H9 (cell line): ENCODE measurements at regions not wholly inside any gene's neighbourhood (a gene's known extent, or its start where the extent isn't known, plus 50 kb on each side); places are given as distances from the start of the nearest gene placed in this dataset.

Source experiments
- DNase-seq: peaks from one replicate; pipeline ENCODE4 v3.0.0-alpha.2; 2017
- H2AFZ ChIP-seq: one replicate; pipeline ENCODE4 v1.6.1; 2013; ENCODE audit warnings: mild to moderate bottlenecking, low read length, control low read depth, moderate library complexity
- H2AK5ac ChIP-seq: 2 replicates; pipeline ENCODE4 v1.6.1; 2013; ENCODE audit warnings: low read length, control low read depth, mixed read lengths; ENCODE audit not compliant: insufficient read length
- H2BK120ac ChIP-seq: one replicate; pipeline ENCODE4 v1.6.1; 2013; ENCODE audit warnings: low read depth, mild to moderate bottlenecking, low read length, control low read depth, inconsistent platforms; ENCODE audit not compliant: poor library complexity, severe bottlenecking
- H2BK12ac ChIP-seq: 2 replicates; pipeline ENCODE4 v1.6.1; 2013; ENCODE audit warnings: low read length, control low read depth, mixed read lengths, low read depth; ENCODE audit not compliant: insufficient read length
- H2BK15ac ChIP-seq: 2 replicates; pipeline ENCODE4 v1.6.1; 2013; ENCODE audit warnings: low read depth, low read length, control low read depth
- H2BK20ac ChIP-seq: one replicate; pipeline ENCODE4 v1.6.1; 2013; ENCODE audit warnings: low read depth, mild to moderate bottlenecking, low read length, control low read depth, inconsistent platforms; ENCODE audit not compliant: poor library complexity, severe bottlenecking
- H2BK5ac ChIP-seq: 2 replicates; pipeline ENCODE4 v1.6.1; 2013; ENCODE audit warnings: low read length, control low read depth, mixed read lengths; ENCODE audit not compliant: insufficient read length
- H3K14ac ChIP-seq: 2 replicates; pipeline ENCODE4 v1.6.1; 2013; ENCODE audit warnings: low read length, control low read depth; ENCODE audit not compliant: insufficient read depth
- H3K18ac ChIP-seq: 2 replicates; pipeline ENCODE4 v1.6.1; 2013; ENCODE audit warnings: low read depth, mild to moderate bottlenecking, mixed read lengths, low read length, control low read depth; ENCODE audit not compliant: insufficient read length
- H3K23ac ChIP-seq: 2 replicates; pipeline ENCODE4 v1.6.1; 2013; ENCODE audit warnings: low read length, control low read depth, mixed read lengths, low read depth; ENCODE audit not compliant: insufficient read length
- H3K23me2 ChIP-seq: 2 replicates; pipeline ENCODE4 v1.6.1; 2013; ENCODE audit warnings: low read depth, mild to moderate bottlenecking, mixed read lengths, low read length, control low read depth; ENCODE audit not compliant: insufficient read length, poor library complexity, severe bottlenecking
- H3K27ac ChIP-seq: 2 replicates; pipeline ENCODE4 v1.5.1; 2013; ENCODE audit warnings: low read length, control low read depth, mixed read lengths, low read depth; ENCODE audit not compliant: insufficient read length
- H3K27me3 ChIP-seq: 2 replicates; pipeline ENCODE4 v1.6.1; 2013; ENCODE audit warnings: low read length, control low read depth, inconsistent platforms; ENCODE audit not compliant: insufficient read depth
- H3K4ac ChIP-seq: 2 replicates; pipeline ENCODE4 v1.6.1; 2013; ENCODE audit warnings: low read depth, mild to moderate bottlenecking, control low read depth, inconsistent platforms, low read length, moderate library complexity
- H3K4me1 ChIP-seq: 2 replicates; pipeline ENCODE4 v1.6.1; 2013; ENCODE audit warnings: low read length, control low read depth, inconsistent platforms; ENCODE audit not compliant: insufficient read depth
- H3K4me2 ChIP-seq: 2 replicates; pipeline ENCODE4 v1.6.1; 2013; ENCODE audit warnings: low read length, control low read depth, mixed read lengths; ENCODE audit not compliant: insufficient read length, insufficient read depth
- H3K56ac ChIP-seq: 2 replicates; pipeline ENCODE4 v1.6.1; 2013; ENCODE audit warnings: low read depth, mild to moderate bottlenecking, mixed read lengths, low read length, control low read depth; ENCODE audit not compliant: insufficient read length
- H3K79me1 ChIP-seq: 2 replicates; pipeline ENCODE4 v1.6.1; 2013; ENCODE audit warnings: low read depth, mild to moderate bottlenecking, moderate library complexity, low read length, control low read depth, inconsistent platforms; ENCODE audit not compliant: insufficient read depth, poor library complexity, severe bottlenecking
- H3K79me2 ChIP-seq: 2 replicates; pipeline ENCODE4 v1.6.1; 2013; ENCODE audit warnings: low read length, control low read depth, inconsistent platforms; ENCODE audit not compliant: insufficient read depth
- H3K9ac ChIP-seq: 2 replicates; pipeline ENCODE4 v1.6.1; 2013; ENCODE audit warnings: low read length, control low read depth, mixed read lengths; ENCODE audit not compliant: insufficient read length; ENCODE audit errors: extremely low read depth
- H3K9me3 ChIP-seq: one replicate; pipeline ENCODE4 v1.6.1; 2013; ENCODE audit warnings: low read depth, low read length, inconsistent platforms; ENCODE audit not compliant: control insufficient read depth
- H3T11ph ChIP-seq: one replicate; pipeline ENCODE4 v1.6.1; 2013; ENCODE audit warnings: mild to moderate bottlenecking, low read length, control low read depth, inconsistent platforms
- H4K20me1 ChIP-seq: one replicate; pipeline ENCODE4 v1.6.1; 2013; ENCODE audit not compliant: control insufficient read depth, insufficient read length, insufficient read depth
- H4K5ac ChIP-seq: 2 replicates; pipeline ENCODE4 v1.6.1; 2013; ENCODE audit warnings: low read depth, mild to moderate bottlenecking, mixed read lengths, low read length, control low read depth; ENCODE audit not compliant: insufficient read length
- H4K8ac ChIP-seq: replicated peaks from 2 replicates; pipeline ENCODE4 v1.6.1; 2013; ENCODE audit warnings: low read length, control low read depth, mixed read lengths, low read depth; ENCODE audit not compliant: insufficient read length
- H4K91ac ChIP-seq: 2 replicates; pipeline ENCODE4 v1.6.1; 2013; ENCODE audit warnings: low read depth, mild to moderate bottlenecking, moderate library complexity, mixed read lengths, low read length, control low read depth; ENCODE audit not compliant: insufficient read length
- H3K27ac Mint-ChIP-seq, 3 experiments: 2 replicates in 2 of 3; 3 replicates in 1 of 3; pipeline ENCODE4 v1.8.0; 2020 to 2021; ENCODE audit warnings: mixed read lengths in 3 of 3, mild to moderate bottlenecking in 1 of 3, moderate library complexity in 1 of 3
- H3K27me3 Mint-ChIP-seq: 2 replicates; pipeline ENCODE4 v1.8.0; 2021; ENCODE audit warnings: low read depth, mild to moderate bottlenecking, moderate library complexity, mixed read lengths
- H3K36me3 Mint-ChIP-seq, 3 experiments: 2 replicates in 2 of 3; 3 replicates in 1 of 3; pipeline ENCODE4 v1.8.0; 2020 to 2021; ENCODE audit warnings: low read depth in 3 of 3, mixed read lengths in 3 of 3; ENCODE audit not compliant: insufficient read depth in 1 of 3
- H3K4me1 Mint-ChIP-seq, 2 experiments: 2 replicates each; pipeline ENCODE4 v1.8.0; 2020; ENCODE audit warnings: mixed read lengths in 2 of 2
- H3K4me3 Mint-ChIP-seq, 2 experiments: 2 replicates in 1 of 2; 3 replicates in 1 of 2; pipeline ENCODE4 v1.8.0; 2020 to 2021; ENCODE audit warnings: mild to moderate bottlenecking in 2 of 2, mixed read lengths in 2 of 2, moderate library complexity in 1 of 2
- H3K9me3 Mint-ChIP-seq, 2 experiments: 2 replicates in 1 of 2; 3 replicates in 1 of 2; pipeline ENCODE4 v1.8.0; 2020; ENCODE audit warnings: mild to moderate bottlenecking in 2 of 2, mixed read lengths in 2 of 2, moderate library complexity in 1 of 2
- CTCF ChIP-seq: fragments of 200-600 bp; sonication (generic); conservative IDR thresholded peaks from 3 replicates; pipeline ENCODE4 v1.8.0; 2021; ENCODE audit warnings: antibody characterized with exemption, mild to moderate bottlenecking
- WGBS: extraction: QIAGEN DNeasy Blood & Tissue Kit; methylation state at CpG from one replicate; pipeline ENCODE4 v1.1.7; 2013; ENCODE audit warnings: missing lambda C conversion rate, low lambda C conversion rate, mixed read lengths; ENCODE audit not compliant: insufficient read length; ENCODE audit errors: extremely low coverage; 5-methylcytosine and 5-hydroxymethylcytosine counted together

DNA sequence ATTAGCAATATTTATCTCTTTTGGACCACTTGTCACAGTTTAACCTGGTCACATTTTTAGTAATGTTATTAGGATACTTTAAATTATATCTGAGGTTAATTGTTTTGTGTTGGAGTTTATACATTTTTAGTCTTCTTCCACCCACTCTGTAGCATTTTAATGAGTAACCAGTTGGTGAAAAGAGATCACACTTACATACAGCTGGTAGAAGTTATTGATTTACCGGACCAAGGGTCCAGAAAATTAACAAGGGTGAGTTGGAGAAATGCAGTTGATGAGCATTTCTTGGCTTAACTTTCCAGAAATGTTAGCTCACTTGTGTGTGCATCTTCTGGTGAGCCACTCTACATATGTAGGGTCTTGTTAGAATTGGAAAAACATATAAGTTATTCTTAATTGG, 219.6 kb downstream of the GRXCR1 start:
- no CpG with 5 or more reads among the region's 1 CpG for WGBS
- Histone ChIP-seq H3K14ac (no peak overlapping the region), H3T11ph (no peak overlapping the region), H2BK20ac (no peak overlapping the region), H3K23me2 (no peaks in the 10 kb centered on the region), H2BK12ac (no peak overlapping the region), H3K79me2 (no peaks in the 10 kb centered on the region), H2AFZ (no peak overlapping the region), H3K9me3 (no peaks in the 10 kb centered on the region), H2BK15ac (no peak overlapping the region), H2AK5ac (no peak overlapping the region), H3K4ac (no peak overlapping the region), H4K20me1 (no peaks in the 10 kb centered on the region), H2BK5ac (no peak overlapping the region), H3K18ac (no peak overlapping the region), H3K9ac (no peak overlapping the region), H3K27ac (no peak overlapping the region), H4K5ac (no peak overlapping the region), H3K79me1 (no peaks in the 10 kb centered on the region), H3K23ac (no peak overlapping the region), H3K4me1 (no peaks in the 10 kb centered on the region; the same call in 1 of the 2 replicates), H2BK120ac (no peak overlapping the region), H3K4me2 (no peak overlapping the region), H3K56ac (no peak overlapping the region), H4K91ac (no peak overlapping the region), H4K8ac (no peak overlapping the region), H3K27me3 (no peaks in the 10 kb centered on the region)
- no peaks in the 10 kb centered on the region for H3K27me3 Mint-ChIP-seq
- no peak overlapping the region for H3K27ac Mint-ChIP-seq
- no peak overlapping the region for H3K4me3 Mint-ChIP-seq
- TF ChIP-seq CTCF, result no peak
- peaks cover 0 to 1% (median 1%) of the 10 kb centered on the region in 3 experiments; a peak in 2 of 7 replicates for H3K36me3 Mint-ChIP-seq
- DNase-seq, result no peak
- peaks cover 0 to 3% of the 10 kb centered on the region in 2 experiments; a peak in 1 of 5 replicates for H3K9me3 Mint-ChIP-seq
- peaks cover 3 to 5% of the 10 kb centered on the region in 2 experiments for H3K4me1 Mint-ChIP-seq
